Suppressor macrophage (primary cell): ENCODE measurements at regions not wholly inside any gene's neighbourhood (a gene's known extent, or its start where the extent isn't known, plus 50 kb on each side); places are given as distances from the start of the nearest gene placed in this dataset.

ENCODE experiments used
- DNase-seq, 4 experiments: peaks; one replicate each; pipeline ENCODE4 v3.0.0-alpha.2; 2020 to 2022

DNA sequence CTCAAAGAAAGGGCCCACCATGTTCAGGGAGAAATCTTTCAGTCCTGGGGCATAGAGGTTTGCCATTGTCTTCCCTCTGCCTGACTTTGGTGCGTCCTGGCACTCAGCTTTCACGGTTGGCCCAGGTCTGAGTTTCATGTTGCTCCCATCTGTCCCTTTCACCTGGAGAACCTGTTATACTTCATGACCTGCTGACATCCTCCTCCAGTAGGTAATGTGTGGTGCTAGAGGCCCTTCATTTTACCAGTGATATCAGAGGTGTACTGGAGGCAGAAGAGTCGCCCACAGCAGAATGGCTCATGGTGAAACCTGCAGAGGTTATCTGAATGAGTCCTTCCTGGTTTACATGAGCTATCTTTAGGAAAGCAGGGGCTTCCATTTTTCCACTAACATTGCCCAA lies 128.8 kb upstream of the DLX2 start:
- DNase-seq: no peak

DNA sequence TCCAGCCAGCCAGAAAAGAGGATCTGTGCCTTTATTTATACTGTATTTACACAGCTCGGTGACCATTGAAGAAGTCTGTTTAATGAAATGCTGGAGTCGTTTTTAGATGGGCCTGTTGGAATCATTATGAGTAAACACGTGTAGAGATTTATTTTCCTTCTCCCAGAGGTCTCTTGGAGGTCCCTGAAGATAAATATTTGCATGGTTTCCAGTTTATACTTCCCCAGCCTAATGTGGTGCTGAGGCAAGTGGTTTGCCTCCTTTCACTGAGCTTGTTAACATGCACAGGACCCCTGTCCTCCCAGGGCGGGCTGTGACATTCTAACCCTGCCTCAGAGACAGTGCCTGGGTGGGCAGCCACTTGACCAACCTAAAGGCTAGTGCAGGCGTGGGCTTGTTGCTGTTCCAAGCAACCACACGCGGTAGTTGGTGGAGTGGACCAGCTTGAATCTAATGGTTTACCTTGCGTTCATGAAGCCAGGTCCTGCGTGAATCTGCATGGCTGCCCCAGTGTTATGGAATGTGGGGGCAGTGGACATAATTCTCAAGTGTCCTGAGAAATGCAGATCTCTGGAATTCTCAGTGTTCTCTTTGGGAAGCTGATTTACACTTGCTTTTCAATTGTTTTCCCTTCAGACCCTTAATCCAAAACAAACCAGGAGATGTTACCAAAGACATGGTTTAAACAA lies 130.2 kb upstream of the DLX2 start:
- no peak for DNase-seq

- no peak for DNase-seq
Observed at GRCh38 chr2:172233987-172234715, 131.5 kb upstream of the DLX2 start.

DNA sequence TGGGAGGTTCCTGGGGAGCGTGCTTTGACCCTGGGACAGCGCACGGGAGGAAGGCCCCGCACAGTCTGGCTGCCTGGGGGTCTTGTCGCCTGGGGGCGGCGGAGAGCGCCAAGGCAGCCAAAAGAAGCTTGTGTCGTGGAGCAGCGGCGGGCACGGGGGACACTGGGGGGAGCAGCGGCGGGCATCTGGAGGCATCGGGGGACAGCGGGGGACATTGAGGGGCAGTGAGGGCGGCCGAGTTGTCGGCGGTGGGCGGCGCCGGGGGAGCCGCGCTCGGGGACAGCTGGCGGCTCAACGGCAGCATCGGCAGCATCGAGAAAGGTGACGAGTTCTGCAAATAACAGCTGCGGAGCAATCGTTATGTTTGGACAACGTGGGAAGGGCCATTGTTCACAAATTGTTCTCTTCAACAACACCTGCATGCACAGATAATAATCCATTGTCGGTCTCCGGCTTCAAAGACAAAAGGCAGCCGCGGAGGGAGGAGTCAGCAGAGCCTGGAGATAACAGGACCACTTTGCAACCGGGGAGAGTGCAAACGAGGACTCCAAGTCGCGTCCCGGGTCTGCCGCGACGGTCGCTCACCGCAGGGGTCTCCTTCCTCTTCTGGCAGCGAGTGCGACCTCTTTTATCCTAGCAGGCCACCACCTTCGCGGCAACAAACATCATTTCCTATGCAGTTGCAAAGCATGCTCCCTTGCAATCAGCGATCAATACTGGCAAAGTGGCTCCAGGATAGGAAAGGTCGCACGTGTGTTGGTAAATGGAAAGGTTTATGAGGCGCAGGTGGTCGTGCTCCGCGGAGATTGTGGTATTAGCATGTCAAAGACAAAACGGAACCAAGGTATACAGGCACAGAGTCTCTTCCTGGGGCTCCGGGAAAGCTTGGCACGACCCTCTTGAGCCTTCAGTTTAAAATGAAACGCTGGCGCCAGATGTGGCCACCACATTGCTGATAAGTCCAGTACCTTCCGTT lies 132.3 kb upstream of the DLX2 start:
- DNase-seq: peak in 1 of 4 experiments; percentile 29

DNA sequence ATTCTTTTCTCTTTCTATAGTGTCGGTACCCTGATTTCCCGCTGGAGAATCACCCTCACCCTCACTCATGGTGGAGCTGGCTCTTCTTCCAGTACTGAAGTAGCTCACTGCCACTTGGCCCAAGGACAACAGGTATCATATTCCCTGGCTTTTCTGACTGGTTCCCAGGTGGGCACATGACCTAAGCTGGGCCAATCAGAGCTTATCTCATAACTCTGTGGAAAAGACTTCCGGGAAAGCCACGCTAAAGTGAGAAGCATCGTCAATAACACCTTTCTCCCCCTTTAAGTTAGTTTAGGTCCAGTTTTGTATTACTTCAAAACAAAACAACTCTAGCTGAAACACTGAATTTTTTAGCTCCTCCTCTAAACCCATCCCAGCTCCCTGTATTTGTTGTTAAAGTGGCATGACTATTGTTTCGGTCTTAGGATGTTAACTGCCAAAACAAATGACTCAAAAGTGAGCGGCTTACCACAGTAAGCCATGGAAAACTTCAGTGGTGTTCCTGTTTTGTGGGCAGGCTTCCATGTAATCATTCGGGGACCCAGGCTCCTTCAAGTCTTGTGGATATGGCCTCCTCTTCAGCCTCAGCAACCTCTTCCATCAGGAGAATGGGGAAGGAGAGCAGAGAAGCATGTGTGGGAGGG lies 137.4 kb upstream of the DLX2 start:
- DNase-seq: peak in 1 of 4 experiments; percentile 4

DNA sequence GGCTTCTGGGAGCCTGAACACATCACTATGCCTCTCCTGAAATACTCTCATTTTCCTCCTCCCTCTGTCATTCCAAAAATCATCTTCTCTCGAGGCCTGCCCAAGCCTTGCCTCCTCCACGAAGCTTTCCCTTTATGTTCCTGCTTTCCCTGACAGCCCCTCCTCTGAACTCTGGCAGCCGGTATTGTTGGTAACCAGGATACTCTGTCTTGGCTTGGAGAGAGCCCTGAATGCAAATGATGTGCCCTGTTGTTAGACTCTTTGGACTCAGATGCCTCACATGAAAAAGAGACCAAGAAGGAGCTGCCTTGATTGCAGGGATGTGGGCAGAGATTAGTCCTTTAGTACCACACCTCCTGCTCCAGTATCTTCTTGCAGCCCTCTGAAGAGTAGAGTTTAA lies 138.5 kb upstream of the DLX2 start:
- no peak for DNase-seq

GRCh38 chr2:172242471-172242870 lies 139.8 kb upstream of the DLX2 start:
- no peak for DNase-seq

GRCh38 chr2:172242961-172243360 lies 140.3 kb upstream of the DLX2 start:
- DNase-seq: peak in 1 of 4 experiments; percentile 18

GRCh38 chr2:172244419-172245130 lies 141.9 kb upstream of the DLX2 start:
- no peak for DNase-seq

GRCh38 chr2:172246649-172247048 lies 143.9 kb upstream of the DLX2 start:
- DNase-seq: peak in 3 of 4 experiments; percentile 27 to 40 (median 39)

- DNase-seq: no peak
Observed at GRCh38 chr2:172247203-172247602, 144.5 kb upstream of the DLX2 start.

DNA sequence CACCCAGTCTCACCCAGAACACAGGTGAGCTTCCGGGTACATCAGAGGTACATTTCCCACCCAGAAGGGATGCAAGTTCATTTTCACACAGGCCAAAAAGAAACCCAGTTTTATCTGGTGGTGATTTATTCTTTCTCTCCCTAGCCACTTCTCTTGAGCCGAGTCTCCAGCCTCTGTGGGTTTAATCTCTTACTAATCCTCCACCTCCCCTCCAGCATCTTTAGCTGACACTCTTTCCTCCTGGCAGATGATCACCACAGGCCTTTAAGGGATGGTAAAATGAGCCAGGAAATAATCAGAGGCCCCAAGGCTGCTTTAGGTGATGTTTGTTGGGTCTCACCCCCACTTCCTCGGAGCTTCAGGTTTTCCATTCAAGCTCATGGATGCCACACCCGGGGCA lies 145.7 kb upstream of the DLX2 start:
- no peak for DNase-seq

DNA sequence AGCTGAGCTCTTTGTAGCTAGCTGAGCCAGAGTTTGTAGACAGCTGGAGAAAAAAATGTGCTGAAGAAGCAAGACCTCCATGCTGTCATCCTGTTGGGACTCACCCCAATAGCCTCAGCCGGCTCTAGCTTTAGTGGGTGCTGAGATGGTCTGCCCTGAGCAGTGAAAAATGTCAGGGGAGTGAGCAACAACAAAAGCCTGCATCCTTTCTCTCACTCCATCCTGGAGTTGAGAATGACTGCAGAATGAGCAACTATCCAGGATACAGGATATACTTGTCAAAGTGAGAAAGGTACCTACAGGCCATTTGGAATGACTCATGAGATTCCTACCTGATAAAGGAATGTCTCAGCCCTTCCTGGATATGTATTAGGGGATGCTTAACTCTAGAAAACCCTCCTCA lies 146.1 kb upstream of the DLX2 start:
- DNase-seq: no peak

- DNase-seq: peak in 2 of 4 experiments; percentile 27 to 33
Observed at GRCh38 chr2:172249334-172249733, 146.6 kb upstream of the DLX2 start.

DNA sequence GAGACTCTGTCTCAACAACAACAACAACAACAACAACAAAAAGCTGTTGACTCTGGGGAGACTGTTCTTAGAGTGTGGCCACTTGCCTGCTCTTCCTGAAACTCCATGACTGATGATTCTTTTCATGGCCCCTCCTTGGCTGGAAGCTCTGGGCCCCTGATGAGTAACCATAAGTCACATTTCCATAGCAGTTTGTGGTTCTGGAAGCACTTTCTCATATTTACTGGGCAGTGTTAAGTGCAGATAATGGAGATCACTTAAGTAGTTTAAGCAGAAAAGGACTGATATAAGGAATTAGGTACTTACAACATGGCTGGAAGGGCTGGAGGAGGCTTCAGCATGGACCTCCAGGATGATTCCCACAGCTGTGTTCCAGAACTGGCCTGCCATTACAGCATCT lies 147.3 kb upstream of the DLX2 start:
- DNase-seq: no peak

GRCh38 chr2:172251231-172251630 lies 148.5 kb upstream of the DLX2 start:
- no peak for DNase-seq

- peak in 2 of 4 experiments; percentile 34 to 45 for DNase-seq
Observed at GRCh38 chr2:172252154-172252553, 149.5 kb upstream of the DLX2 start.

DNA sequence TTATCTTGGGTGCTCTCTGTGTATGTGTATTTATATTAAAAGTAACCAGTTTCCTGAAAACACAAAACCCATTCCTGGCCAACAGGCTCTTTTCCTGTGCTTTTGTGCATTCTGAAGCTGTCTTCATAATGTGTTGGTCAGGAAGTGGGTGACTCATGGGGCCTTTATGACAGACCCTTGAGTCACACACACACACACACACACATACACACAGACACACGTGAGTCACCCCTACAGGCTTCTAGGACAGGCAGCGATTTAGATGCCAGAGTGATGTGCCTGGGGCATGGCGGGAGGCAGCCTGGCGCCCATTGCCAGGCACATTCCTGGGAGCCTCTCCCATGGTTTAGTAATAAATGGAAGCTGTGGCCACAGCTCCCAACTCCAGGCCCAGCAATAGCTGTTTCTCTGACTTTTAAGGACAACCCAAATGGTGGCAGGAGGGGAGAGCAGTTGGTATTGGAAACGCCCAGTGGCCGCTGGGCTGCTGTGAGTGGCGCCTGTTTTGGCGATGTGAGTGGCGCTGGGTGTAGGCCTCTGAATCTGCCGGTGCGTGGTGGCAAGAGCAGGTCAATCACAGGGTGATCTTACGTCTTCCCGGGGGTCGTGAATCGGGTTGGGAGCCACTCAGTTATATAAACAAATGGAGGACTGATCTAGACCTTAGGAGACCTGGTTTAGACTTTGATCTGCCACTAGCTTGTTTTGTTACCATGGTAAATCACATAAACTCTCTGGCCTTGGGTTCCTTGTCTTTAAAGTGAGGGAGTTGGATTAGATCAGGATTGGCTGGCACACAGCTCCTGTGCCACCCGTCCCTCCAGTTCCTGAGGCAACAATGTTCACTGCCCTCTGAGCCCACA lies 150.7 kb upstream of the DLX2 start:
- peak; percentile 79 to 92 (median 88) for DNase-seq

- no peak for DNase-seq
Observed at GRCh38 chr2:172256886-172257285, 154.2 kb upstream of the DLX2 start.

DNA sequence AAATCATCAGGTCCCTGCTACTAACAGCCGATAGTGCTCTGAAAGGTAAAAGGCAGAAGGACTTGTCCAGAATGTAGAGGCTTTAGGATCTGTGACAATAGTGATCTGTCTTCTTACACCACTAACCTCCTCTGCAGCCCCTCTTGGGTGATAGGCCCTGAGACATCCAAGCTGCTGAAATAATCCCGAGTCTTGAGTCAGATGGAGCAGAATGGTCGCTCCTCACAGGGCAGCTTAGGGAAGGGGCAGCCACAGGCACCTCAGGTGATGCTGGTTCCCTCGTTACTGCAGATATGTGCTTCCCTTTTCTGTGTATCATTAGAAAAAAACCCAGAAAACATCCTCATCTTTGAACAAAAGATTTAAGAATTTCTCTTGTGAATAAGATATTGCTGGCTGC lies 157.1 kb upstream of the DLX2 start:
- DNase-seq: no peak

DNA sequence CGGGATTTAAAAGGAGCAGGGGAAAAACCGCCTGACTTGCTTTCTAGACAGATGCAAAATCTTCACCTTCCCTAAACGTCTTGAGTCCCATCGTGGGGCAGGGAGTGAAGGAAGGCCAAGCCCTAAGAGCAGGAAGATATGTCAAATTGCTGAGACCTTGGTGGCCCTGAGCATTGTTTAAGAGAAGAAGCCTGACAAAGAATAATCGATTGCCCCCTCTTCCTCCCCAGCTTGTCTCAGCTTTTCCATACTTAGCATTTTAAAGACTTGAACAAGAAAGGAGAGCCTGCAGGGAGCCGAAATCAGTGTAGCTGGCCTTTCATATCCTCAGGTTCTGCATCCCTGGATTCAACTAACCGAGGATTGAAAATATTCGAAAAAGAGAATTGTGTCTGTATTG lies 157.6 kb upstream of the DLX2 start:
- DNase-seq: no peak
